GM18909 (cell line): ENCODE measurements at regions not wholly inside any gene's neighbourhood (a gene's known extent, or its start where the extent isn't known, plus 50 kb on each side); places are given as distances from the start of the nearest gene placed in this dataset.
"Not testable (repeated sequence)": the region's sequence is repeated elsewhere in the genome, so short reads cannot be mapped to it uniquely, and the experiment has no call there.

ENCODE experiments used
- ATAC-seq: cut with Tn5 transposase; IDR thresholded peaks from one replicate; pipeline ENCODE4 v1.9.1; 2021; ENCODE audit warnings: mild to moderate bottlenecking; ENCODE audit not compliant: unreplicated experiment, poor library complexity

GRCh38 chr1:181318858-181319235, 164.5 kb upstream of the CACNA1E start:
- ATAC-seq, result no peak

GRCh38 chr1:181319907-181320306, 163.4 kb upstream of the CACNA1E start:
- no peak for ATAC-seq

GRCh38 chr1:181324797-181325616, 158.3 kb upstream of the CACNA1E start:
- ATAC-seq, result no peak

GRCh38 chr1:181325765-181326164, 157.6 kb upstream of the CACNA1E start:
- not testable (repeated sequence) for ATAC-seq

- no peak for ATAC-seq
Observed at GRCh38 chr1:181326348-181326747, 157.0 kb upstream of the CACNA1E start.

GRCh38 chr1:181327796-181328195, 155.5 kb upstream of the CACNA1E start:
- ATAC-seq, result no peak

- no peak for ATAC-seq
Observed at GRCh38 chr1:181334724-181335123, 148.6 kb upstream of the CACNA1E start.

- no peak for ATAC-seq
Observed at GRCh38 chr1:181335631-181336030, 147.7 kb upstream of the CACNA1E start.

- no peak for ATAC-seq
Observed at GRCh38 chr1:181341026-181341632, 142.2 kb upstream of the CACNA1E start.

- ATAC-seq, result no peak
Observed at GRCh38 chr1:181344091-181344490, 139.2 kb upstream of the CACNA1E start.

GRCh38 chr1:181345146-181345545, 138.2 kb upstream of the CACNA1E start:
- no peak for ATAC-seq

- ATAC-seq, result no peak
Observed at GRCh38 chr1:181347495-181348390, 135.6 kb upstream of the CACNA1E start.

GRCh38 chr1:181349512-181349911, 133.8 kb upstream of the CACNA1E start:
- no peak for ATAC-seq

- ATAC-seq, result no peak
Observed at GRCh38 chr1:181350131-181350530, 133.2 kb upstream of the CACNA1E start.

- ATAC-seq, result no peak
Observed at GRCh38 chr1:181351740-181352139, 131.6 kb upstream of the CACNA1E start.

- no peak for ATAC-seq
Observed at GRCh38 chr1:181352695-181353094, 130.6 kb upstream of the CACNA1E start.

- no peak for ATAC-seq
Observed at GRCh38 chr1:181353526-181353925, 129.8 kb upstream of the CACNA1E start.

- no peak for ATAC-seq
Observed at GRCh38 chr1:181354865-181355264, 128.5 kb upstream of the CACNA1E start.

- ATAC-seq, result no peak
Observed at GRCh38 chr1:181356505-181357340, 126.6 kb upstream of the CACNA1E start.

GRCh38 chr1:181359012-181359411, 124.3 kb upstream of the CACNA1E start:
- no peak for ATAC-seq
